NCI-H345 treated with DMSO at 0.1 percent for 48 hours (cell line): ENCODE measurements at regions not wholly inside any gene's neighbourhood (a gene's known extent, or its start where the extent isn't known, plus 50 kb on each side); places are given as distances from the start of the nearest gene placed in this dataset.

Experiments used
- DNase-seq: peaks from one replicate; lab custom pipeline; 2025; ENCODE audit not compliant: unreplicated experiment; lab: John Stamatoyannopoulos, UW

GRCh38 chr18:76202322-76202721, 292.7 kb downstream of the ZNF516 start:
- no peak for DNase-seq

- DNase-seq = no peak
Observed at GRCh38 chr18:76195601-76196000, 299.4 kb downstream of the ZNF516 start.

- DNase-seq = no peak
Observed at GRCh38 chr18:76188097-76188496, 306.9 kb downstream of the ZNF516 start.

- no peak for DNase-seq
Observed at GRCh38 chr18:76179257-76179656, 315.8 kb downstream of the ZNF516 start.

- no peak for DNase-seq
Observed at GRCh38 chr18:76177160-76177559, 317.9 kb downstream of the ZNF516 start.

- no peak for DNase-seq
Observed at GRCh38 chr18:76174451-76174850, 320.6 kb downstream of the ZNF516 start.

GRCh38 chr18:76169733-76170132, 325.3 kb downstream of the ZNF516 start:
- no peak for DNase-seq

- no peak for DNase-seq
Observed at GRCh38 chr18:76167845-76168621, 327.0 kb downstream of the ZNF516 start.

GRCh38 chr18:76167410-76167809, 327.6 kb downstream of the ZNF516 start:
- no peak for DNase-seq

- no peak for DNase-seq
Observed at GRCh38 chr18:76162886-76163285, 332.2 kb downstream of the ZNF516 start.

- DNase-seq = no peak
Observed at GRCh38 chr18:76161983-76162382, 333.1 kb downstream of the ZNF516 start.

- DNase-seq = no peak
Observed at GRCh38 chr18:76153691-76154090, 341.4 kb downstream of the ZNF516 start.

- DNase-seq = no peak
Observed at GRCh38 chr18:76149734-76150133, 345.3 kb downstream of the ZNF516 start.

- no peak for DNase-seq
Observed at GRCh38 chr18:76149284-76149683, 345.8 kb downstream of the ZNF516 start.

- no peak for DNase-seq
Observed at GRCh38 chr18:76145521-76146376, 349.3 kb downstream of the ZNF516 start.

- DNase-seq = no peak
Observed at GRCh38 chr18:76144844-76145243, 350.2 kb downstream of the ZNF516 start.

- DNase-seq = no peak
Observed at GRCh38 chr18:76142611-76143010, 352.4 kb downstream of the ZNF516 start.

- DNase-seq = no peak
Observed at GRCh38 chr18:76139844-76140243, 355.2 kb downstream of the ZNF516 start.

- no peak for DNase-seq
Observed at GRCh38 chr18:76137216-76137615, 357.8 kb downstream of the ZNF516 start.

GRCh38 chr18:76136701-76137100, 358.3 kb downstream of the ZNF516 start:
- no peak for DNase-seq

- DNase-seq = no peak
Observed at GRCh38 chr18:76134628-76135027, 360.4 kb downstream of the ZNF516 start.

GRCh38 chr18:76133873-76134272, 361.2 kb downstream of the ZNF516 start:
- DNase-seq = no peak
